Mucosa of descending colon (tissue), 3 donors: ENCODE measurements at regions not wholly inside any gene's neighbourhood (a gene's known extent, or its start where the extent isn't known, plus 50 kb on each side); places are given as distances from the start of the nearest gene placed in this dataset.

Experiments
- ATAC-seq: fragments of 200-7000 bp; cut with Tn5 transposase; one replicate; pipeline ENCODE4 v1.9.1; 2020; ENCODE audit warnings: mild to moderate bottlenecking, moderate library complexity
- DNase-seq, 3 donors: peaks; one replicate each; pipeline ENCODE4 v3.0.0-alpha.2; 2020
- H3K36me3 ChIP-seq: fragments of 200-600 bp; one replicate; pipeline ENCODE4 v1.8.0; 2021; ENCODE audit warnings: low read depth, mild to moderate bottlenecking
- H3K4me1 ChIP-seq: fragments of 200-600 bp; one replicate; pipeline ENCODE4 v1.8.0; 2021; ENCODE audit warnings: low read depth, mild to moderate bottlenecking
- H3K4me3 ChIP-seq: fragments of 200-600 bp; one replicate; pipeline ENCODE4 v1.8.0; 2021; ENCODE audit warnings: mild to moderate bottlenecking
- H3K9me3 ChIP-seq: fragments of 200-600 bp; one replicate; pipeline ENCODE4 v1.8.0; 2021; ENCODE audit warnings: mild to moderate bottlenecking
- CTCF ChIP-seq: fragments of 200-600 bp; IDR thresholded peaks from one replicate; pipeline ENCODE4 v1.8.0; 2022; ENCODE audit warnings: antibody characterized with exemption, mild to moderate bottlenecking
- intact Hi-C, 2 donors: fragments of 100-400 bp; cut with DNase I in 1 of 2; cut with micrococcal nuclease in 1 of 2; formaldehyde crosslinking; loops; one replicate each; pipeline versions ENCODE4 v1.11.0 to v1.11.1; 2022; cut with DNase I, micrococcal nuclease
- donor health status: DM: no; HTN: no; CAD: no; lungs with moderate emphysema.
- donor health status: DM: no; HTN: no; CAD: no.
- donor health status: DM: no; HTN: yes; CAD: no.

GRCh38 chr2:53434466-53434865 is 333.1 kb upstream of the CHAC2 start:
- H3K4me1 ChIP-seq: no peaks in the 10 kb centered on the region

DNA sequence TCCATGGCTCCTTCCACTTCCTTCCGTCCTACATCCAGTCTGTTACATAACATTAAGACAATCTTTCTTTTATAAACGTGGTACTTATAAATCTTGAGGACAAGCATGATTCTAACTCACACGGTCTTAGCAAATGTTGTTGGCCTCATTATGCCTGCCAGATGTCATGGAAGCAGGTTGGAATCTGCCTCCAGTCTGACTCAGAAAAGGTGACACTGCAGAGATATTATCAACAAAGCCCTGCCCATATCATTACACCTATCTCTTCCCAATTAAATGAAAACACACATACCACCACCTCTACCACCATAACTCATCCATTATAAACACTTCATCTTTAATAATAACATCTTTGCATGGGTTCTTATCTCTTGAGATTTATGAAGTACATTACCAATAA is 334.7 kb upstream of the CHAC2 start:
- Histone ChIP-seq H3K4me1 (no peaks in the 10 kb centered on the region), H3K4me3 (no peak overlapping the region), H3K36me3 (no peaks in the 10 kb centered on the region), H3K9me3 (no peaks in the 10 kb centered on the region)
- intact Hi-C loops: no loop called here
- TF ChIP-seq CTCF: no peak
- ATAC-seq (no peak), DNase-seq (no peak)

More at GRCh38 chr2:53434466-53434865, 333.1 kb upstream of the CHAC2 start:
- DNase-seq (no peak), ATAC-seq (no peak)
- TF ChIP-seq CTCF: no peak
- intact Hi-C loops: no loop called here
- no peaks in the 10 kb centered on the region for H3K9me3 ChIP-seq
- no peak overlapping the region for H3K4me3 ChIP-seq
- H3K36me3 ChIP-seq: no peaks in the 10 kb centered on the region

DNA sequence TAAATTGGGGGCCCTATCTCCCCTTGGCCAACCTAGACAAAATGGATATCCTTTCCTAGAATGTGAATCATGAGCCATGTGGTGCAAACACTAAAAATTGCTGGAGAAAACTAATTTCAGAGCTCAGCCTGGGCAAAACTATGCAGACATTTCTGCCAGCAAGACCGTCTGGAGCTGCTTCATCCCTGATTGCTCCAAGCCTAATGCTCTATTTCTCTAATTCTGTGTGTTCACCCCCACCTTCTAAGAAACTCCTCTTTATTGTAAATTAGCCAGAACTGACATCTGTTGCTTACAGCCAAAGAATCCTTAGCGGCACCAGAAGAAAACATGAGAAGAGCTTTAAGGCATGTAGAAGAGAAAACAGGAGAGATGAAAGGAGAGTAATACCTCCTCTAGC is 337.7 kb upstream of the CHAC2 start:
- intact Hi-C loops: no loop called here
- ATAC-seq: no peak
- Histone ChIP-seq H3K36me3 (no peaks in the 10 kb centered on the region), H3K9me3 (no peaks in the 10 kb centered on the region), H3K4me3 (no peak overlapping the region), H3K4me1 (no peaks in the 10 kb centered on the region)
- TF ChIP-seq CTCF: no peak
- DNase-seq: no peak

DNA sequence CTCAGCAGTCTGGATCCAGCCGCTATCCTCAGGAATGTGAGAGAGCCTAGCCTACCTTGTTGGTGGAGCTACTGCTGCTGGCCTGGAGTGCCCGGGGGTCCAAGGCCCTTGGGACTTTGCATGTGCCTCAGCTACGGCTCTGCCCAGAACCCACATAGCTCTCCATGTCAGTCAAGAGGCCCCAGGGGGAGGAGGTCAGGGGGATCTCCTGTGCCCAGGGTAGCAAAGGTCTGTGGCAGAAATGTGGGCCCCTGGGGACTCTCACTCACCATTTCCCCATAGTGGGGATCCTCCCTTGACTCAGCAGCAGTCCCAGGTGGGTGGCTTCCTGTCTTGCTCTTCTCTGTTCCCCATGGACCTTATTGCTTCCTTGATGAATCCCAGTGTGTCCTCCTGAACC is 342.7 kb upstream of the CHAC2 start:
- Histone ChIP-seq H3K36me3 (no peaks in the 10 kb centered on the region), H3K4me3 (no peak overlapping the region), H3K4me1 (no peaks in the 10 kb centered on the region), H3K9me3 (no peaks in the 10 kb centered on the region)
- TF ChIP-seq CTCF: no peak
- intact Hi-C loops: no loop called here
- ATAC-seq: no peak
- DNase-seq: no peak

- ATAC-seq (no peak), DNase-seq (no peak)
- Histone ChIP-seq H3K4me3 (no peak overlapping the region), H3K36me3 (no peaks in the 10 kb centered on the region), H3K9me3 (no peaks in the 10 kb centered on the region), H3K4me1 (no peaks in the 10 kb centered on the region)
- TF ChIP-seq CTCF: no peak
- intact Hi-C loops: no loop called here
These were observed 344.1 kb upstream of the CHAC2 start for GRCh38 chr2:53423465-53423864.

DNA sequence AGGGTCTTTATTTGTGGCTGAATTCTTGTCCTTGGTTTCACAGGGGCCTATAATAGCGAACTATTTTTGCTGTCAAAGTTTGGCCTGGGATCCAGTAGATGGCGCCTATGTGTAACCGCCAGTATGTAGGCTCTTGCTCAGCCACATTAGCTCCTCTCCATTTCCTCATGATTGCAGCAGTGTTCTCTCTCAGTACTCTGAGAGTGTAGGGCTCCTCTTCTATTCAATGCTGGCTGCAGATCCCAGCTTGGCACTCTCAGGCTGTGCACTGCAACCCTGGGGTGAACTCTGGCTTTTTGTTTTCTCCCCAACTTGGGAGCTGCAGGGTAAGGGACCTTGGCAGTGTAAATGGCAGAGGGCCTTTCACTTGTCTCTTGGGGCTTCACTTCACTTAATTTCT is 344.6 kb upstream of the CHAC2 start:
- no peak overlapping the region for H3K4me3 ChIP-seq
- intact Hi-C loops: no loop called here
- ATAC-seq: peak; percentile 81
- peak in 1 of 3 donors; percentile 56 for DNase-seq
- H3K36me3 ChIP-seq: no peaks in the 10 kb centered on the region
- no peaks in the 10 kb centered on the region for H3K9me3 ChIP-seq
- no peak for TF ChIP-seq CTCF
- no peaks in the 10 kb centered on the region for H3K4me1 ChIP-seq
